GM10266 (cell line): ENCODE measurements at regions not wholly inside any gene's neighbourhood (a gene's known extent, or its start where the extent isn't known, plus 50 kb on each side); places are given as distances from the start of the nearest gene placed in this dataset.

Experiments
- DNase-seq: peaks from one replicate; pipeline ENCODE4 v3.0.0; 2012; ENCODE audit errors: extremely low spot score
- TF ChIP-seq, protein P1 (sequence below): IDR thresholded peaks from 2 replicates; pipeline ENCODE4 v1.5.1; 2012; ENCODE audit warnings: mild to moderate bottlenecking, low read depth; ENCODE audit not compliant: control insufficient read depth, insufficient read depth; ENCODE audit errors: missing control alignments

DNA sequence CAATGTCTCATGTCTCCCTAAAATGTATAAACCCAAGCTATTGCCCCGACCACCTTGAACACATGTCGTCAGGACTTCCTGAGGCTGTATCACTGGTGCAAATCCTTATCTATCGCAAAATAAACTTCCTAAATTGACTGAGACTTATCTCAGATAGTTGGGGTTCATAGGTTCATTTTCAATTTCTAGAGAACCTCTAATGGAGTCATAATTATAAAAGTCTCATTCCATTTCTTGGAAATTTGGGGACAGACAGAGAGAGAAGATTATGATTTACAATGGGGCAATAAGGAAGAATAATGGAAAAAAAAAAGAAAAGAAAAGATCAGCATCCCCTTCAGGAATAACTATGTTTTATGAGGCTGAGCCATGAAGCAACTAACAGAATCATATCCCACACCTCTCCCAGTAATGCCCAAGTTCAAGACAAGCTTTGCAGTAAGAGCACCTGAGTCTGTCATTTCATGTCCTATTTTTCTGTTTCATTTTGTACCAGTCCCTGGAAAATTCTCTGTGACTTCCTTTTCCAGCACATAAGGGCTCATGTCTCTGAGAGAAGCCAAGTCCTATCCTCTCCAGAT, 70.0 kb upstream of the ETS2 start:
- TF ChIP-seq, protein P1, sequence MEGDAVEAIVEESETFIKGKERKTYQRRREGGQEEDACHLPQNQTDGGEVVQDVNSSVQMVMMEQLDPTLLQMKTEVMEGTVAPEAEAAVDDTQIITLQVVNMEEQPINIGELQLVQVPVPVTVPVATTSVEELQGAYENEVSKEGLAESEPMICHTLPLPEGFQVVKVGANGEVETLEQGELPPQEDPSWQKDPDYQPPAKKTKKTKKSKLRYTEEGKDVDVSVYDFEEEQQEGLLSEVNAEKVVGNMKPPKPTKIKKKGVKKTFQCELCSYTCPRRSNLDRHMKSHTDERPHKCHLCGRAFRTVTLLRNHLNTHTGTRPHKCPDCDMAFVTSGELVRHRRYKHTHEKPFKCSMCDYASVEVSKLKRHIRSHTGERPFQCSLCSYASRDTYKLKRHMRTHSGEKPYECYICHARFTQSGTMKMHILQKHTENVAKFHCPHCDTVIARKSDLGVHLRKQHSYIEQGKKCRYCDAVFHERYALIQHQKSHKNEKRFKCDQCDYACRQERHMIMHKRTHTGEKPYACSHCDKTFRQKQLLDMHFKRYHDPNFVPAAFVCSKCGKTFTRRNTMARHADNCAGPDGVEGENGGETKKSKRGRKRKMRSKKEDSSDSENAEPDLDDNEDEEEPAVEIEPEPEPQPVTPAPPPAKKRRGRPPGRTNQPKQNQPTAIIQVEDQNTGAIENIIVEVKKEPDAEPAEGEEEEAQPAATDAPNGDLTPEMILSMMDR, result no peak
- DNase-seq, result no peak

DNA sequence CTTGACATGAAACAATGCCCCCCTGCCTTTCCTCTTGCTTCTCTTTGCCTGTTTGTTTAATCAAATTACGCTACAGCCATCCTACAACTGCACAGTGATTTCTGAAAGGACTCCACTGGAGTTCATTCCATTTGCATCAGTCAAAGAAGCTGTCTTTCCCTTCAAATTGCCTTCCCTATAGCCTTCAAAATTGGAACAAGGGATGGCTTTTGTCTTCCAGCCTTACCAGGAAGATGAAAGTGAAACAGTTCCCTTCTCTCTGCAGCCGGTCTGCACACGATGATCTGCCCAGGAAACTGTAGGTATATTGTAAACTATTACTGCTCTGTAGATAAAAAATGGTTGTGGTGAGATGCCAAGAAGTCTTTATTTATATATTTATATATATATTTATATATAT, 65.6 kb upstream of the ETS2 start:
- TF ChIP-seq, protein P1, result no peak

DNA sequence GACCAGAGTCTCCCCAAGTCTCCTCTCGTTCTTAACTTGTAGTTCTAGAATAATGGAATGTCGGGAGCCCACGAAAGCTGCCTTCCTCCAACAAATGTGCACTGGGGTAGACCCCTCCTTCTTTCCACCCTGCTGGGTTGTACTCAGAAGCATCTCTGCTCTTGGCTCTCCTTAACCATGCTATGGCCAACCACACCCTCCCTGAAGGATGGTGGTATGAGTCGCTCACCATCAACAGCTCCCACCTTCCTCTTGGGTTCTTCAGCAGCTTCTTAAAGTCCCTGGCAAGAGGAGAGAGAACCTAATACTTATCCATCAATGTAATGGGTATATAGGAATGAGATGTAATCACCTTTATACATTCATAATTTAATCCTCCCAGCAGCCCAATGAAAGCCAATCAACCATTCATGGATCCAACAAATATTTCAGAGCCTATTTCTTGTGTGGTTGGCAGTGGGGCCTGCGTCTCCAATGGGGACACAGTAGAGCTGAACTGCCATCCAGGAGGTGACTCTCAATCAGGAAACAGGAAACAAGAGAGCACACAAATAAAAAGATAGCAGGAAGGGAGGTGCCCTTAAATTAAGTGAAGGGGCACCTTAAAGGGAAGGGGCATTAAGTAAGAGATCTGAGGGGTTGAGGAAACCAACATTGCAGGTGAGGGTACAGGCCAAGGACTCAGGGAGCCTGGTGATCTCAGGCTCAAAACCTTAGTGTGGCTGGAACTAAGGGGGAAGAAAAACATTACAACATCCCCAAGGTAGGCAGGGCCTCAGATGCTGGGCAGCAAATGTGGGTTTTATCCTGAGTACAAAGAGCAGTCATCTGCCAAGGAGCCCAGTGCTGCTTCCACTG, 64.4 kb upstream of the ETS2 start:
- TF ChIP-seq, protein P1, result no peak
- DNase-seq, result no peak

More for the DNA sequence above, 65.6 kb upstream of the ETS2 start:
- DNase-seq, result no peak

DNA sequence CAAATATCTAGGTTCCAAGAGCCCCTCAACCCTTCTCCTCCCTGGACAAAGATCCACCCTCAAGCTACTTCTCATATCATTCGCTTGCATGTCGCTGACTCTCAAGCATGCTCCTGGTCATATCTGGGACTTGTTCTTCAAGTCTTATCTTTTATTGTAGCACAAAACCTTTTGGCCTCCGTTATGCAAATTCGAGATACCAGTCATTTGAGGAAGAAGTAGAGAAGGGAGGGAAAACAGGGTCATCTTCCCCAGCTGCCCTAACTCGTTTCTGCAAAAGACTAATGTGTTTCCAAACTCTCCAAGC, 63.8 kb upstream of the ETS2 start:
- TF ChIP-seq, protein P1, result no peak
- DNase-seq, result no peak

DNA sequence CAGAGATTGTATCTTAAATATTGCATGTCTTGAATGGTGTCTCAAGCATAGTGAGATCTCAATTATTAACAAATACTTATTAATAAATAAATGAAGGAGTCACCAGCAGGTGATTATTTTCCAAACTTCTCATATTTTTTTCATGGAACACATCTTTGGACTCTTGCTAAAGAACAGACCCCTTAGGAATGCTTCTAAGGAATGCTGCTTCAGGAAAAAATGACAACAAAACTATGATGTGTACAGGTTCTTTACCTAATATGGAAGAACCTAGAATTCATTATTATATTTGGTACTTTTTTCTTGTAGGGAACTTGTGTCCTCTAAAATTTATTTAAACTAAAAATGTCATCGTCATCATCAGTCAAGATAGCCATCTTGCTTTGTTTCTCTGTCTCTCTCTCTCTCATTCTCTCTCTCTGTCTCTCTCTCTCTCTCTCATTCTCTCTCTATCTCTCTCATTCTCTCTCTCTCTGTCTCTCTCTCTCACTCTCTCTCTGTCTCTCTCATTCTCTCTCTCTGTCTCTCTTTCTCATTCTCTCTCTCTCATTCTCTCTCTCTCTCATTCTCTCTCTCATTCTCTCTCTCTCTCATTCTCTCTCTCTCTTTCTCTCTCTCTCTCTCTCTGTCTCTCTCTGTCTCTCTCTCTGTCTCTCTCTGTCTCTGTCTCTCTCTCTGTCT, 63.0 kb upstream of the ETS2 start:
- TF ChIP-seq, protein P1, result no peak
- no peak for DNase-seq

DNA sequence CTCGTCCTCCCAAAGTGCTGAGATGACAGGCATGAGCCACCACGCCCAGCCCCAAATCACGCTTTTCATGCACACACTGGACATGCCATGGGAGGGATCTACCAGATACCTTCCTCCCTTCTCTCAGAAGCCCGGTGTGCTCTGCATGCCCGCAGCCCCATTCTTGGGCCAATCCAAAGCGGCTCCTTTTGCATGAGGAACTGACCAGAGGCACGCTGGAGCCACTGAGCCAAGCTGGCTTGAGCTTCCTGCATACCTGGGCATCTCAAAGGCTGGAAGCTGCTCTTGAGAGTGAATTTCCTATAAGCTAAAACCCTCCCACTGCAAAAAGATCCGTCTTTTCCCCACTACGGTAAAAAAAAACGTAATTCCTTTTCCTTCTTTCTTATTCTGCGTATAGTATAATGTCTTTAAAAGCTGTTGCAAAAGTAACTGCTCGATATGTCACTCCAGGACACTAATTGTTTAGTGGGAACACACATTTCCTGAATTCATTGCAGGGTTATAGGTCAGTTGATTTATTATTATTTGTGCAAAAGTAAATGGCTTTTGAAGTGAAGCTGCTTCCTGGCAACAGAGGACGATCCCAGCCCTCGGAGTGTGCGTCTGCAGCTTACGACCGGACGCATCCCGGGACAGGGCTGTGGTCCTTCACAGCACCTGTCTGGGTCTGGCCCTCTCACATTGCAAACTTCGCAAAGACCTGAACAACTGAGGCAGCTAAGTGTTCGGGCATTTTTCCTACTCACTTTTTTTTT, 61.8 kb upstream of the ETS2 start:
- TF ChIP-seq, protein P1, result no peak
- no peak for DNase-seq
